ENCODE measurements at regions not wholly inside any gene's neighbourhood (a gene's known extent, or its start where the extent isn't known, plus 50 kb on each side); places are given as distances from the start of the nearest gene placed in this dataset.

DNA sequence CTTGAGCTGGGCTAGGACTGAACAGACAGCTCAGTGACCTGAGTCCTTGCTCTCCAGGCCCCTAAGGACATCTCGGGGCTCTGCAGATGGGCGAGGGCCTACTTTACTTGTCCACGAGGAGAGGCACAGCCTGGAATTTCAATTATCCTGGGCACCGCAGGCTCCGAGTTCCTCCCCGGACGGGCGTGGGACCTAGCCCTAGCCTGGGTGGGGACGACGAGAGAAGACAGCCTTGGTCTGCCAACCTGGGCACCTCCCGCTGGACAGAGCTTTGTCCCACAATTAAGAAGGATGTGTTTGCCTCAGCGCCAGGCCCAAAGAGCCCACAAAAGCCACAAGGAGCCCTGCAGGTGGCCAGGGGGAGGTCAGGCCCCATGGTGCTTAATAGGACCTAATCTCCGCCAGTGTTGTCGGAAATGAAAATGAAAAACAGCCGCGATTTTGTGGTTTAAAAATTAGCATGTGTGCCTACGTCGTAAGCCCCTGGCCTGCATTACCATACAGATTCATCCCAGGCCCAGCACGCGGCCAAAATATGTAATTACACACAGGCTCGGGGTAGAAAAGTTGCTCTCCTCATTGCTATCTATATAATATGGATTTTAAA is 51.4 kb upstream of the LHX1 start:
- TF ChIP-seq, protein P1, sequence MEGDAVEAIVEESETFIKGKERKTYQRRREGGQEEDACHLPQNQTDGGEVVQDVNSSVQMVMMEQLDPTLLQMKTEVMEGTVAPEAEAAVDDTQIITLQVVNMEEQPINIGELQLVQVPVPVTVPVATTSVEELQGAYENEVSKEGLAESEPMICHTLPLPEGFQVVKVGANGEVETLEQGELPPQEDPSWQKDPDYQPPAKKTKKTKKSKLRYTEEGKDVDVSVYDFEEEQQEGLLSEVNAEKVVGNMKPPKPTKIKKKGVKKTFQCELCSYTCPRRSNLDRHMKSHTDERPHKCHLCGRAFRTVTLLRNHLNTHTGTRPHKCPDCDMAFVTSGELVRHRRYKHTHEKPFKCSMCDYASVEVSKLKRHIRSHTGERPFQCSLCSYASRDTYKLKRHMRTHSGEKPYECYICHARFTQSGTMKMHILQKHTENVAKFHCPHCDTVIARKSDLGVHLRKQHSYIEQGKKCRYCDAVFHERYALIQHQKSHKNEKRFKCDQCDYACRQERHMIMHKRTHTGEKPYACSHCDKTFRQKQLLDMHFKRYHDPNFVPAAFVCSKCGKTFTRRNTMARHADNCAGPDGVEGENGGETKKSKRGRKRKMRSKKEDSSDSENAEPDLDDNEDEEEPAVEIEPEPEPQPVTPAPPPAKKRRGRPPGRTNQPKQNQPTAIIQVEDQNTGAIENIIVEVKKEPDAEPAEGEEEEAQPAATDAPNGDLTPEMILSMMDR (IDR thresholded peaks at IDR 0.05; ENCODE audit: low read depth, low read length) = no peak
- H3K27ac ChIP-seq = no peak overlapping the region
- no peak for DNase-seq
- no peaks in the 10 kb centered on the region for H3K27me3 ChIP-seq (ENCODE audit: insufficient read depth, low read depth, severe bottlenecking)
- no peaks in the 10 kb centered on the region for H3K36me3 ChIP-seq
- peaks cover 6% of the 10 kb centered on the region for H3K9me3 ChIP-seq (ENCODE audit: severe bottlenecking)
- H3K4me3 ChIP-seq (ENCODE audit: low read depth, low read length) = no peak overlapping the region

Measured in WERI-Rb-1 (cell line).